SH-SY5Y (cell line): ENCODE measurements at regions not wholly inside any gene's neighbourhood (a gene's known extent, or its start where the extent isn't known, plus 50 kb on each side); places are given as distances from the start of the nearest gene placed in this dataset.

ENCODE experiments used
- GATA2 ChIP-seq: IDR thresholded peaks from 2 replicates; pipeline ENCODE4 v1.6.1; 2011; ENCODE audit warnings: mild to moderate bottlenecking, low read depth, low read length
- GATA3 ChIP-seq: IDR thresholded peaks from 2 replicates; pipeline ENCODE4 v1.6.1; 2011; ENCODE audit warnings: low read depth, mild to moderate bottlenecking, low read length, moderate library complexity

DNA sequence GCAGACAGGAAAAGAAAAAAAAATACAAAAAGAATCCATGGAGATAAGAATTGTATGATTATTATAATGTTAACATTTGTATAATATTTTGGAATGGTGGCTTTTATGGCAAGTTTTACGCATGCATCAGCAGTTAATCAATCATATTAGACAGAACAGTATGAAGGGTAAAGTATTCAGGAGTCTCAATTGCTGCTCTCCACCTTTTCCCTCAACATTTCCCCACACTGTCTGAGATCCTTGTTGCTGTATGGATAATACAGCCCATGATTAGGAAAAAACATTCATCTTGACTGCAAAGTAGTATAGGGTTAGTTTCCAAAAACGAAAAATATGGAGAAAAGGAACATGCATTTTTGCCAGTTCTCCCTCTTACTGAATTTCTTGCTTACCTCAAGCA lies 755.3 kb upstream of the ARPP21 start:
- no peak for TF ChIP-seq GATA2
- TF ChIP-seq GATA3: no peak
